A673 (cell line): ENCODE measurements at regions not wholly inside any gene's neighbourhood (a gene's known extent, or its start where the extent isn't known, plus 50 kb on each side); places are given as distances from the start of the nearest gene placed in this dataset.

Experiments used
- BruUV-seq: library from RNA; stranded (reverse); fragments of 400-500 nt; replicated peaks from 2 replicates; lab custom pipeline; 2021; lab: Mats Ljungman, UMichigan
- CTCF ChIA-PET: fragments of 300-600 bp; sonication (Branson Sonifier 250); formaldehyde crosslinking; loops from one replicate; lab custom pipeline; 2022; ENCODE audit warnings: antibody characterized with exemption; lab: Charles Lee
- POLR2A ChIA-PET: fragments of 300-600 bp; sonication (Branson Sonifier 250); formaldehyde crosslinking; loops from one replicate; lab custom pipeline; 2022; ENCODE audit warnings: antibody characterized with exemption; ENCODE audit not compliant: low non-redundant PET; lab: Charles Lee
- DNase-seq: peaks from one replicate; pipeline ENCODE4 v3.0.0-alpha.2; 2015; ENCODE audit warnings: low spot score
- H3K27ac ChIP-seq: fragments of 200-600 bp; sonication (generic); 2 replicates; pipeline ENCODE4 v1.5.1; 2016; ENCODE audit warnings: mixed run types, low read depth, mild to moderate bottlenecking, mixed read lengths, antibody characterized with exemption, low read length; ENCODE audit not compliant: poor library complexity, severe bottlenecking
- H3K27me3 ChIP-seq: fragments of 200-600 bp; sonication (generic); replicated peaks from 2 replicates; pipeline ENCODE4 v1.6.1; 2017; ENCODE audit warnings: mixed run types, low read depth, mild to moderate bottlenecking, mixed read lengths, antibody characterized with exemption, low read length; ENCODE audit not compliant: insufficient read depth, poor library complexity
- H3K36me3 ChIP-seq: fragments of 200-600 bp; sonication (generic); 2 replicates; pipeline ENCODE4 v1.6.1; 2016; ENCODE audit warnings: mixed run types, mild to moderate bottlenecking, mixed read lengths, antibody characterized with exemption, low read length; ENCODE audit not compliant: insufficient read depth, poor library complexity, severe bottlenecking
- H3K4me1 ChIP-seq: fragments of 200-600 bp; sonication (generic); 2 replicates; pipeline ENCODE4 v1.6.1; 2017; ENCODE audit warnings: mixed run types, mild to moderate bottlenecking, mixed read lengths, antibody characterized with exemption, low read length; ENCODE audit not compliant: insufficient read depth, poor library complexity, severe bottlenecking
- H3K4me3 ChIP-seq: fragments of 200-600 bp; sonication (generic); 2 replicates; pipeline ENCODE4 v1.5.1; 2016; ENCODE audit warnings: low read depth, mixed run types, mild to moderate bottlenecking, mixed read lengths, low read length; ENCODE audit not compliant: poor library complexity, severe bottlenecking
- H3K9me3 ChIP-seq: fragments of 200-600 bp; sonication (generic); 2 replicates; pipeline ENCODE4 v1.6.1; 2016; ENCODE audit warnings: mixed run types, low read depth, mild to moderate bottlenecking, mixed read lengths, antibody characterized with exemption, low read length; ENCODE audit not compliant: poor library complexity, severe bottlenecking
- EZH2 ChIP-seq: fragments of 200-600 bp; sonication (generic); IDR thresholded peaks from 2 replicates; pipeline ENCODE4 v1.6.1; 2017; ENCODE audit warnings: borderline replicate concordance, low read depth, mild to moderate bottlenecking, mixed read lengths, antibody characterized with exemption, low read length; ENCODE audit not compliant: poor library complexity, severe bottlenecking
- intact Hi-C: fragments of 100-400 bp; cut with micrococcal nuclease; formaldehyde crosslinking; loops from one replicate; pipeline ENCODE4 v1.10.0; 2022; ENCODE audit not compliant: unreplicated experiment
- TF ChIP-seq, protein P1 (sequence below): fragments of 300-800, 200-600 bp; sonication (generic); conservative IDR thresholded peaks from 2 replicates; pipeline ENCODE4 v1.5.1; 2017; ENCODE audit warnings: low read depth, mild to moderate bottlenecking, antibody characterized with exemption, low read length, moderate library complexity, mixed read lengths

GRCh38 chr5:173771121-173771724 is 116.9 kb upstream of the CPEB4 start:
- no peak for DNase-seq
- Histone ChIP-seq H3K9me3 (no peaks in the 10 kb centered on the region), H3K4me1 (no peaks in the 10 kb centered on the region), H3K4me3 (no peak overlapping the region), H3K36me3 (no peaks in the 10 kb centered on the region), H3K27ac (no peak overlapping the region), H3K27me3 (no peaks in the 10 kb centered on the region)
- no peak for TF ChIP-seq EZH2
- TF ChIP-seq, protein P1, sequence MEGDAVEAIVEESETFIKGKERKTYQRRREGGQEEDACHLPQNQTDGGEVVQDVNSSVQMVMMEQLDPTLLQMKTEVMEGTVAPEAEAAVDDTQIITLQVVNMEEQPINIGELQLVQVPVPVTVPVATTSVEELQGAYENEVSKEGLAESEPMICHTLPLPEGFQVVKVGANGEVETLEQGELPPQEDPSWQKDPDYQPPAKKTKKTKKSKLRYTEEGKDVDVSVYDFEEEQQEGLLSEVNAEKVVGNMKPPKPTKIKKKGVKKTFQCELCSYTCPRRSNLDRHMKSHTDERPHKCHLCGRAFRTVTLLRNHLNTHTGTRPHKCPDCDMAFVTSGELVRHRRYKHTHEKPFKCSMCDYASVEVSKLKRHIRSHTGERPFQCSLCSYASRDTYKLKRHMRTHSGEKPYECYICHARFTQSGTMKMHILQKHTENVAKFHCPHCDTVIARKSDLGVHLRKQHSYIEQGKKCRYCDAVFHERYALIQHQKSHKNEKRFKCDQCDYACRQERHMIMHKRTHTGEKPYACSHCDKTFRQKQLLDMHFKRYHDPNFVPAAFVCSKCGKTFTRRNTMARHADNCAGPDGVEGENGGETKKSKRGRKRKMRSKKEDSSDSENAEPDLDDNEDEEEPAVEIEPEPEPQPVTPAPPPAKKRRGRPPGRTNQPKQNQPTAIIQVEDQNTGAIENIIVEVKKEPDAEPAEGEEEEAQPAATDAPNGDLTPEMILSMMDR, result no peak
- ChIA-PET POLR2A (no interaction called here), CTCF (no interaction called here)
- no TSS peak for BruUV-seq
- intact Hi-C loops, result no loop called here

GRCh38 chr5:173771725-173772383 is 116.3 kb upstream of the CPEB4 start:
- no peaks in the 10 kb centered on the region for H3K27me3 ChIP-seq
- no peak overlapping the region for H3K27ac ChIP-seq
- ChIA-PET POLR2A (no interaction called here), CTCF (no interaction called here)
- intact Hi-C loops, result no loop called here
- no peaks in the 10 kb centered on the region for H3K36me3 ChIP-seq
- H3K4me1 ChIP-seq, result no peaks in the 10 kb centered on the region
- no TSS peak for BruUV-seq
- H3K9me3 ChIP-seq, result no peaks in the 10 kb centered on the region
- TF ChIP-seq EZH2, result no peak
- TF ChIP-seq, protein P1, result no peak
- H3K4me3 ChIP-seq, result no peak overlapping the region
- no peak for DNase-seq

DNA sequence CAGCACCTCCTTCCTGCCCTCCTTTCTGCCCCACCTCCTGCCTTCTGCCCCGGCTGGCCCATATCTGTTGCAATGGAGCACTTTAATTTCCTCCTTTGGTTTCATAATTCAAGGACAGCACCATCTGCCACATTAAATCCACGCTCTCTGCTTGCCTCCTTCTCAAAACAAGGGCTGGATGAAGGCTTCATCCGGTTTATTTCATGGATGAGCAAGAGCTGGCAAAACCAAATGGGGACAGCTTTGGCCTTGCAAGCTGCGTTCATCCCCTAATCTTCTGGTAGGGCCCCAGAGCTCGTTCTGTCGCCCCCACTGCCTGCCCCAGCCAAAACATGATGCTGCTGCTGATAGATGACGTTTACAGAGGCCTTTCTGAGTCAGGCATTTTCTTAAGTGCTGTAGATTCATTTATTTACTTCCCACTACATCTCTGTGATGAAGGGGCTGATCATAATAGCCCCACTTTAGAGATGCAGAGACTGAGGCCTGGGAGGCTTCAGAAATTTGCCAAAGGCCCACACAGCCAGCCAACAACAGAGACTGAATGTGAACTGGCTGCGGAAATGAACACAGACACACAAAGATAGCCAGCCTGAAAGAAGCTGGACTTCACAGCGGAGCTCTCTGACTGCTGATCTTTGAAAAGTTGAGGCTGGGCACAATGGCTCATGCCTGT is 115.6 kb upstream of the CPEB4 start:
- intact Hi-C loops, result no loop called here
- H3K9me3 ChIP-seq, result no peaks in the 10 kb centered on the region
- no TSS peak for BruUV-seq
- H3K4me1 ChIP-seq, result no peaks in the 10 kb centered on the region
- POLR2A ChIA-PET, result no interaction called here
- DNase-seq, result no peak
- no peaks in the 10 kb centered on the region for H3K27me3 ChIP-seq
- no peak overlapping the region for H3K4me3 ChIP-seq
- H3K27ac ChIP-seq, result no peak overlapping the region
- CTCF ChIA-PET, result no interaction called here
- TF ChIP-seq EZH2, result no peak
- TF ChIP-seq, protein P1, result no peak
- no peaks in the 10 kb centered on the region for H3K36me3 ChIP-seq
